Body of pancreas (tissue), 4 donors: ENCODE measurements at regions not wholly inside any gene's neighbourhood (a gene's known extent, or its start where the extent isn't known, plus 50 kb on each side); places are given as distances from the start of the nearest gene placed in this dataset.

Source experiments
- CTCF ChIP-seq, 7 experiments: fragments of 450-650 bp in 4 of 7; fragments of 200-600 bp in 3 of 7; sonication (generic) in 3 of 7; IDR thresholded peaks; one replicate each; pipeline ENCODE4 v1.5.1; 2016 to 2019; ENCODE audit warnings: antibody characterized with exemption in 7 of 7
- POLR2A ChIP-seq, 3 donors: fragments of 450-650 bp; IDR thresholded peaks; one replicate each; pipeline ENCODE4 v1.6.1; 2016; ENCODE audit warnings: antibody characterized with exemption in 3 of 3, mild to moderate bottlenecking in 2 of 3

GRCh38 chr9:24293386-24293785, 252.3 kb downstream of the IZUMO3 start:
- TF ChIP-seq CTCF (IDR thresholded peaks at IDR 0.05) (no peak), POLR2A (IDR thresholded peaks at IDR 0.05) (no peak)
